ENCODE measurements at regions not wholly inside any gene's neighbourhood (a gene's known extent, or its start where the extent isn't known, plus 50 kb on each side); places are given as distances from the start of the nearest gene placed in this dataset.
"Not testable (repeated sequence)": the region's sequence is repeated elsewhere in the genome, so short reads cannot be mapped to it uniquely, and the experiment has no call there.

DNA sequence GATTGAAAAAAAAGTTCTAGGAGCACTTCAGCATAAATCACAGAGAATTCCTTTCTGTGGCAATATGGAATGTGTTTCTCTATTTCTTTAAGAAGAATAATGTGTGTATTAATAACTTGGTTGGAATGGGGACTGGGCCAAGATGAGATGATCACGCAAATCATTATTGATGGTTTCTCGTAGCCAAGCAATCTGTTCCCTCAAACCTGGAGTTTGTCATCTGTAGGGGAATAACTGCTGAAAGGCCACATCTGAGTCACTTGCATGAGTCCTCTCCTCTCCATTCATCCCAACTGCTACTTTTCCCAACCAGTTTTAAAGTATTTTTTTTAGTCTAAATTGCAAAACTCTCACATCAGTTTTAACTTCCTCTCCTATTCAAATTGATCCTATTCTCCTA lies 480.4 kb downstream of the PLPP3 start:
- no peak for DNase-seq (ENCODE audit: low spot score)
- no peak overlapping the region for H3K27ac Mint-ChIP-seq (ENCODE audit: unreplicated experiment)
- H3K4me1 Mint-ChIP-seq (ENCODE audit: low read depth), result peaks cover 22% of the 10 kb centered on the region
- peaks cover 7% of the 10 kb centered on the region for H3K9me3 Mint-ChIP-seq (ENCODE audit: low read depth)
- no peak overlapping the region for H3K4me3 Mint-ChIP-seq (ENCODE audit: unreplicated experiment)
- H3K27me3 Mint-ChIP-seq (ENCODE audit: low read depth), result no peaks in the 10 kb centered on the region
- H3K36me3 Mint-ChIP-seq (ENCODE audit: low read depth), result peaks cover under 1% of the 10 kb centered on the region
- no peak for TF ChIP-seq CTCF (IDR thresholded peaks at IDR 0.05)

GRCh38 chr1:56097713-56098112 lies 481.6 kb downstream of the PLPP3 start:
- Mint-ChIP-seq H3K27me3 (ENCODE audit: low read depth) (no peaks in the 10 kb centered on the region), H3K4me1 (ENCODE audit: low read depth) (peaks cover 22% of the 10 kb centered on the region), H3K9me3 (ENCODE audit: low read depth) (peaks cover 2% of the 10 kb centered on the region), H3K36me3 (ENCODE audit: low read depth) (no peaks in the 10 kb centered on the region), H3K27ac (ENCODE audit: unreplicated experiment) (no peak overlapping the region), H3K4me3 (ENCODE audit: unreplicated experiment) (no peak overlapping the region)
- TF ChIP-seq CTCF (IDR thresholded peaks at IDR 0.05), result no peak
- no peak for DNase-seq (ENCODE audit: low spot score)

DNA sequence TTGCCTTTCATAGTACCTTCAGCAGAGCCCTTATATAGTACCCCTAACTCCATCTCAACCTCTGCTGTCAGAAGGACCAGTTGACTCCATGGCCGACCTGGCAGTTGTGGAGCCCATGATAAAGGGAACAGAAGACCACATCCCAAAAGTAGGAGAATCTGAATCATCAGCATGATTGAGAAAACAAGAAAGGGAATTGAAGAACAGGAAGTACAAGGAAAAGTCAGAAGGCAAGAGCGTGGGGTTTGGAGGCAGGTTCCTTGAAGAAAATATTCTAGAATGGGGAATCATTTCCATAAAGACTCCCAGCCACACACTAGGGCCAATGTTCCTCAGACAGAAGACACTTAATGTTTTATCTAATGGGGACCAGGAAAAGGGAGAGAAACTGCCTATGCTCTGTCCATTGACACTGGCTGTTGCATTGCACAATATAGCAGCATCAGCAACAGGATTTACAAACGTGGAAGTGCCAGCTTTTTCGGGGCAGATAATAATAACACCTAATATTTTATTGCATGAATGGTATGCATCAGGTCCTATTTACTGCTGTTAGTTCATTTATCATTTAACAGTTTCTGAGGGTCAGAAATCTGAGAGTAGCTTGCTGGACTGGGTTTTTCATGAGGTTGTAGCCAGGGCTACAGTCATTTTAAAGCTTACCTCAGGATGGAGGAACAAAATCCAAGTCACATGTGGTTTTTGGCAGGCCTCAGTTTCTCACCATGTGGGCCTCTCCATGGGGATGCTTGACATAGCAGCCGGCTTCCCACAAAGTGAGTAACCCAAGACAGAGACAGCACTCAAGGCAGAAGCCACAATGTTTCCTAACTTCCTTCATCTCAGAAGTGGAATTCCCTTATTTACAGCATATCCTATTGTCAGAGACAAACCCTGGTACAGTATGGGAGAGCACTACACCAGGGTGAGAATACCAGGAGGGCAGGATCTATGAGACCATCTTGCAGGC lies 483.4 kb downstream of the PLPP3 start:
- no peaks in the 10 kb centered on the region for H3K27me3 Mint-ChIP-seq (ENCODE audit: low read depth)
- no peaks in the 10 kb centered on the region for H3K36me3 Mint-ChIP-seq (ENCODE audit: low read depth)
- no peak for DNase-seq (ENCODE audit: low spot score)
- H3K27ac Mint-ChIP-seq (ENCODE audit: unreplicated experiment), result no peak overlapping the region
- no peak for TF ChIP-seq CTCF (IDR thresholded peaks at IDR 0.05)
- H3K4me1 Mint-ChIP-seq (ENCODE audit: low read depth), result peaks cover 22% of the 10 kb centered on the region
- no peak overlapping the region for H3K4me3 Mint-ChIP-seq (ENCODE audit: unreplicated experiment)
- H3K9me3 Mint-ChIP-seq (ENCODE audit: low read depth), result no peaks in the 10 kb centered on the region

DNA sequence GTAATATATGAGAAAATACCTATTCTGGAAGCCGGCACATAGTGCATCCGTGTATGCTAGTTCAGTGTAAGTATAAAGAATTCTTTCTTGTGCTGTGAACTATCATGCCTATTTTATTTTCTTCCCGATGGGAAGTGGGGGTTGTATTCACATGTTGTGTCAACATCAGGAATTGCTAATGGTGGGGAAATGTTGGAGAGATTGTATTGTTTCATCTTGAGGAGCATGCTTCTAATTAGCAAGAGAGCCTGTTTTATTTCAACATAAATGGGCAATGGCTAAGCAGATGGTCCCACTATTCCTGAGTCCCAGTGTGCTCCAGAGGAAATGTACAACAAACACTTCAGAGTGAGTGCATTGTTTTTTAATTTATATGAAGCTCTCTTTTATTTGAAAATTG lies 485.2 kb downstream of the PLPP3 start:
- Mint-ChIP-seq H3K4me3 (ENCODE audit: unreplicated experiment) (no peak overlapping the region), H3K27me3 (ENCODE audit: low read depth) (no peaks in the 10 kb centered on the region), H3K36me3 (ENCODE audit: low read depth) (no peaks in the 10 kb centered on the region), H3K4me1 (ENCODE audit: low read depth) (peaks cover 21% of the 10 kb centered on the region), H3K27ac (ENCODE audit: unreplicated experiment) (no peak overlapping the region), H3K9me3 (ENCODE audit: low read depth) (no peaks in the 10 kb centered on the region)
- no peak for TF ChIP-seq CTCF (IDR thresholded peaks at IDR 0.05)
- DNase-seq (ENCODE audit: low spot score), result no peak

DNA sequence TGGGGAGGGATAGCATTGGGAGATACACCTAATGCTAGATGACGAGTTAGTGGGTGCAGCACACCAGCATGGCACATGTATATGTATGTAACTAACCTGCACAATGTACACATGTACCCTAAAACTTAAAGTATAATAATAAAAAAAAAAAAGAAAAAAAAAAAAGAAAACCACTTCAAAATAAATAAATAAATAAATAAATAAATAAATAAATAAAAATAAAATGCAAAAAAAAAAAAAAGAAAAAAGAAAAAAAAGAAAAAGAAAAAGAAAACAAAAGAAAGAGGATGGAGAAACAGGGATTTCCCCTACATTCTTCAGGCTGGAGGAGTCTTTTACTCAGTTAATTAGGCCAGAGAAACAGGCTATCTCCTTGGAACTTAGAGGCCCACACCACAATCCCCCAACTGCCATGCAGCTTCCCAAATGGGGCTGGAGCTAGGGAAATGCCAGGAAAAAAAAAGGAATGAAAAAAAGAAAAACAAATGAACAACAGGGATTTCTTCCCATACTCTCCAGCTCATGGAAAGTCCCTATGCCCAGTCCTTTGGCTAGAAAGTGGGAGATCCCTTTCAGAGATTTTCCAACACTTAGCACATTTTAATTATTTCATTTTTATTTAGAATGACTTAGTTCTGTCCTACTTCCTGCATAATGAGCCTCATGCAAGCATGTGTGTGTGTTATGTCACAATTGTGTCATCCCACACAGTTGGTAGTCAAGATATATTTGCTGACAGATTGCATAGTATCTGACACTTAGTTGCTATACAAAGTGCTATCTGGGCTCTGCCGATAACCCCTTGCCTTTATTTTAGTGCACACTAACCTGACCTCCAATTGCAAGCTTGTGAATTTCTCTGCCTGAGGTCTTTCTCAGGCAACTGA lies 486.4 kb downstream of the PLPP3 start:
- Mint-ChIP-seq H3K4me1 (ENCODE audit: low read depth) (peaks cover 11% of the 10 kb centered on the region), H3K9me3 (ENCODE audit: low read depth) (peaks cover 9% of the 10 kb centered on the region), H3K4me3 (ENCODE audit: unreplicated experiment) (no peak overlapping the region), H3K36me3 (ENCODE audit: low read depth) (no peaks in the 10 kb centered on the region), H3K27me3 (ENCODE audit: low read depth) (no peaks in the 10 kb centered on the region), H3K27ac (ENCODE audit: unreplicated experiment) (no peak overlapping the region)
- DNase-seq (ENCODE audit: low spot score), result no peak
- no peak for TF ChIP-seq CTCF (IDR thresholded peaks at IDR 0.05)

DNA sequence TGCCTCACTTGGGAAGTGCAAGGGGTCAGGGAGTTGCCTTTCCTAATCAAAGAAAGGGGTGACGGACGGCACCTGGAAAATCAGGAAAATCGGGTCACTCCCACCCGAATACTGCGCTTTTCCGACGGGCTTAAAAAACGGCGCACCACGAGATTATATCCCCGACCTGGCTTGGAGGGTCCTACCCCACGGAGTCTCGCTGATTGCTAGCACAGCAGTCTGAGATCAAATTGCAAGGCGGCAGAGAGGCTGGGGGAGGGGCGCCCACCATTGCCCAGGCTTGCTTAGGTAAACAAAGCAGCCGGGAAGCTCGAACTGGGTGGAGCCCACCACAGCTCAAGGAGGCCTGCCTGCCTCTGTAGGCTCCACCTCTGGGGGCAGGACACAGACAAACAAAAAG lies 489.5 kb downstream of the PLPP3 start:
- H3K9me3 Mint-ChIP-seq (ENCODE audit: low read depth), result peaks cover 13% of the 10 kb centered on the region
- H3K36me3 Mint-ChIP-seq (ENCODE audit: low read depth); H3K4me3 Mint-ChIP-seq (ENCODE audit: unreplicated experiment); H3K4me1 Mint-ChIP-seq (ENCODE audit: low read depth); H3K27ac Mint-ChIP-seq (ENCODE audit: unreplicated experiment); DNase-seq (ENCODE audit: low spot score); H3K27me3 Mint-ChIP-seq (ENCODE audit: low read depth): not testable (repeated sequence)

Data from chondrocyte (in vitro differentiated cells).